ENCODE measurements at regions not wholly inside any gene's neighbourhood (a gene's known extent, or its start where the extent isn't known, plus 50 kb on each side); places are given as distances from the start of the nearest gene placed in this dataset.

DNA sequence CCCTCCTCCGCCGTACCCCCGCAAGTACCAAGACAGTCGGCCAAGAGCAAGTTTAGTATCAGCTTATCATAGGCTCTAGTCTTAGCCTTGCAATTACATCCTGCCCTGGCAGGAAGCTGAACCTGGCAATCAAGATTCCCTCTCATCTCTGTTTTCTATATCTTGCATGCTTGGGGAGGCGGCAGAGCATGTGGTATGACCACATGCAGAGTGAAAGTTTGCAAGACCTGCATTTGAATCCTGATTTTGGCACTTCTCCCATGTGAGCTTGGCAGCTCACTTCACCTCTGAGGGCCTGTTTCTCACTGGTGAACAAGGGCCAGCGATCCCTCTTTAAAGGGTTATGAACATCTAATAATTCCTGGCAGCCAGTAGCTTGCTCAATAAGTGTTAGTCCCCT lies 106.1 kb upstream of the FRMD4B start:
- ChIA-PET CTCF (interaction anchor here (1.6 kb wide), 1 partner anchor 9 kb away, joined by 6 read pairs; no protein-coding TSS in a partner anchor), POLR2A (no interaction called here)
- no peak for ATAC-seq
- no peak overlapping the region for H3K4me2 ChIP-seq
- WGBS (ENCODE audit: missing lambda C conversion rate), result 63% methylated on average over 6 of the region's 6 CpGs
- TF ChIP-seq RARB (CRISPR knock-in tag; IDR thresholded peaks at IDR 0.05) (no peak), PHF8 (IDR thresholded peaks at IDR 0.05; ENCODE audit: borderline replicate concordance, low read depth) (no peak), EP300 (IDR thresholded peaks at IDR 0.05) (no peak), NFE2L2 (conservative IDR thresholded peaks at IDR 0.05; ENCODE audit: low read length) (no peak), EHF (CRISPR knock-in tag; IDR thresholded peaks at IDR 0.05) (no peak), FOSL2 (IDR thresholded peaks at IDR 0.05) (no peak), FOSL2 (CRISPR knock-in tag; IDR thresholded peaks at IDR 0.05) (no peak)
- TF ChIP-seq, protein P1, sequence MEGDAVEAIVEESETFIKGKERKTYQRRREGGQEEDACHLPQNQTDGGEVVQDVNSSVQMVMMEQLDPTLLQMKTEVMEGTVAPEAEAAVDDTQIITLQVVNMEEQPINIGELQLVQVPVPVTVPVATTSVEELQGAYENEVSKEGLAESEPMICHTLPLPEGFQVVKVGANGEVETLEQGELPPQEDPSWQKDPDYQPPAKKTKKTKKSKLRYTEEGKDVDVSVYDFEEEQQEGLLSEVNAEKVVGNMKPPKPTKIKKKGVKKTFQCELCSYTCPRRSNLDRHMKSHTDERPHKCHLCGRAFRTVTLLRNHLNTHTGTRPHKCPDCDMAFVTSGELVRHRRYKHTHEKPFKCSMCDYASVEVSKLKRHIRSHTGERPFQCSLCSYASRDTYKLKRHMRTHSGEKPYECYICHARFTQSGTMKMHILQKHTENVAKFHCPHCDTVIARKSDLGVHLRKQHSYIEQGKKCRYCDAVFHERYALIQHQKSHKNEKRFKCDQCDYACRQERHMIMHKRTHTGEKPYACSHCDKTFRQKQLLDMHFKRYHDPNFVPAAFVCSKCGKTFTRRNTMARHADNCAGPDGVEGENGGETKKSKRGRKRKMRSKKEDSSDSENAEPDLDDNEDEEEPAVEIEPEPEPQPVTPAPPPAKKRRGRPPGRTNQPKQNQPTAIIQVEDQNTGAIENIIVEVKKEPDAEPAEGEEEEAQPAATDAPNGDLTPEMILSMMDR (IDR thresholded peaks at IDR 0.05), result no peak
- TF ChIP-seq, protein P2, sequence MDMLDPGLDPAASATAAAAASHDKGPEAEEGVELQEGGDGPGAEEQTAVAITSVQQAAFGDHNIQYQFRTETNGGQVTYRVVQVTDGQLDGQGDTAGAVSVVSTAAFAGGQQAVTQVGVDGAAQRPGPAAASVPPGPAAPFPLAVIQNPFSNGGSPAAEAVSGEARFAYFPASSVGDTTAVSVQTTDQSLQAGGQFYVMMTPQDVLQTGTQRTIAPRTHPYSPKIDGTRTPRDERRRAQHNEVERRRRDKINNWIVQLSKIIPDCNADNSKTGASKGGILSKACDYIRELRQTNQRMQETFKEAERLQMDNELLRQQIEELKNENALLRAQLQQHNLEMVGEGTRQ (IDR thresholded peaks at IDR 0.05), result no peak
- TF ChIP-seq, protein P3, sequence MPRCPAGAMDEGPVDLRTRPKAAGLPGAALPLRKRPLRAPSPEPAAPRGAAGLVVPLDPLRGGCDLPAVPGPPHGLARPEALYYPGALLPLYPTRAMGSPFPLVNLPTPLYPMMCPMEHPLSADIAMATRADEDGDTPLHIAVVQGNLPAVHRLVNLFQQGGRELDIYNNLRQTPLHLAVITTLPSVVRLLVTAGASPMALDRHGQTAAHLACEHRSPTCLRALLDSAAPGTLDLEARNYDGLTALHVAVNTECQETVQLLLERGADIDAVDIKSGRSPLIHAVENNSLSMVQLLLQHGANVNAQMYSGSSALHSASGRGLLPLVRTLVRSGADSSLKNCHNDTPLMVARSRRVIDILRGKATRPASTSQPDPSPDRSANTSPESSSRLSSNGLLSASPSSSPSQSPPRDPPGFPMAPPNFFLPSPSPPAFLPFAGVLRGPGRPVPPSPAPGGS (IDR thresholded peaks at IDR 0.05), result no peak
- TF ChIP-seq, protein P4, sequence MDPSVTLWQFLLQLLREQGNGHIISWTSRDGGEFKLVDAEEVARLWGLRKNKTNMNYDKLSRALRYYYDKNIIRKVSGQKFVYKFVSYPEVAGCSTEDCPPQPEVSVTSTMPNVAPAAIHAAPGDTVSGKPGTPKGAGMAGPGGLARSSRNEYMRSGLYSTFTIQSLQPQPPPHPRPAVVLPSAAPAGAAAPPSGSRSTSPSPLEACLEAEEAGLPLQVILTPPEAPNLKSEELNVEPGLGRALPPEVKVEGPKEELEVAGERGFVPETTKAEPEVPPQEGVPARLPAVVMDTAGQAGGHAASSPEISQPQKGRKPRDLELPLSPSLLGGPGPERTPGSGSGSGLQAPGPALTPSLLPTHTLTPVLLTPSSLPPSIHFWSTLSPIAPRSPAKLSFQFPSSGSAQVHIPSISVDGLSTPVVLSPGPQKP (IDR thresholded peaks at IDR 0.05; ENCODE audit: low read depth, low read length), result no peak
- no peak overlapping the region for H3K4me3 ChIP-seq
- no peak overlapping the region for H3K27ac ChIP-seq
- H3K9me3 ChIP-seq, result no peaks in the 10 kb centered on the region
- no peaks in the 10 kb centered on the region for H3K4me1 ChIP-seq
- DNase-seq (ENCODE audit: low read depth in 1 of 2, low spot score in 1 of 2), result no peak
- no peak for FAIRE-seq

DNA sequence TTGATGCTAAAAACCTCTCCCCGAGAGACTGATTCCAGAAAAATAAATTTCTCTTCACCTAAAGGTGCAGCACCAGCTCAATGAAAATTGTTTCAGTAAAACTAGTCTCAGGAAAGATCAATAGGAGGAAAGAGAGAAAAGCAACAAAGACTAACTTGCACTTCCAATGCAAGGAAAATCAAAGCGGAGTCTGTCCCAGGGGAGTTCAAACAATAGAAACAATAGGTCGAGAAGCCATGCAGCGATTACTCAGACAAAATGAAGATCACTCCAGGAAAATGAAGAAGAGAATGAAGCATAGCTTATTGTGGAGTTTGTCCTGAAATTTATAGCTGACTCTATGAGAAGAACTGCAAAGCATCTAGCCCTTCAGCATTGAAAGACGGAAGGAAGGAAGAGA lies 105.1 kb upstream of the FRMD4B start:
- H3K4me2 ChIP-seq, result no peak overlapping the region
- no peak overlapping the region for H3K4me3 ChIP-seq
- no peak for ATAC-seq
- FAIRE-seq, result no peak
- H3K27ac ChIP-seq, result no peak overlapping the region
- DNase-seq (ENCODE audit: low read depth in 1 of 2, low spot score in 1 of 2), result no peak
- ChIA-PET POLR2A (no interaction called here), CTCF (no interaction called here)
- H3K4me1 ChIP-seq, result no peaks in the 10 kb centered on the region
- TF ChIP-seq, protein P3 (IDR thresholded peaks at IDR 0.05), result no peak
- TF ChIP-seq KDM1A (IDR thresholded peaks at IDR 0.05; ENCODE audit: low read depth), result no peak
- TF ChIP-seq, protein P5, sequence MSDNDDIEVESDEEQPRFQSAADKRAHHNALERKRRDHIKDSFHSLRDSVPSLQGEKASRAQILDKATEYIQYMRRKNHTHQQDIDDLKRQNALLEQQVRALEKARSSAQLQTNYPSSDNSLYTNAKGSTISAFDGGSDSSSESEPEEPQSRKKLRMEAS (IDR thresholded peaks at IDR 0.05), result no peak
- 56% methylated on average over 5 of the region's 5 CpGs for WGBS (ENCODE audit: missing lambda C conversion rate)
- H3K9me3 ChIP-seq, result no peaks in the 10 kb centered on the region

DNA sequence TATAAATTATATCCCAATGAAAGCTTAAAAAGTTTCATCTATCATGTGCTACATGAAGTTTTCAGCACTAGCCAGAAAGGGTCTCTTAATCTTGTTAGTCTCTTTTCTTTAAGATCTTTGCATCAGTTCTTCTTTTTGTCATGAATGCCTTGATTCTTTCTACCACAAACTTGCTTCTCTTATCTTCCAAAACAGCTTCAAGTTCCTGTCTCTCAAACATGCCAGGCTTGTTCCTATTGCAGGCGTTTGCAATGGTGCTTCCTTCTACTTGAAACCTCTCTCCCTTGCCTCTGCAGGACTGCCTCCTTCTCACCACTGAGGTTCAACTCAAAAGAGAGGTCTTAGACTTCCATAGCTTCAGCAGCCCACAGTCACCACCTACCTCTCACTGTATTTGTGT lies 104.3 kb upstream of the FRMD4B start:
- 5% methylated on average over 1 of the region's 1 CpG for WGBS (ENCODE audit: missing lambda C conversion rate)
- ATAC-seq, result no peak
- FAIRE-seq, result no peak
- H3K4me3 ChIP-seq, result no peak overlapping the region
- no peak for DNase-seq (ENCODE audit: low read depth in 1 of 2, low spot score in 1 of 2)
- no peaks in the 10 kb centered on the region for H3K4me1 ChIP-seq
- CTCF ChIA-PET, result no interaction called here
- POLR2A ChIA-PET, result no interaction called here
- H3K27ac ChIP-seq, result no peak overlapping the region
- no peak overlapping the region for H3K4me2 ChIP-seq
- no peaks in the 10 kb centered on the region for H3K9me3 ChIP-seq
- TF ChIP-seq EHMT2 (IDR thresholded peaks at IDR 0.05; ENCODE audit: low read depth) (no peak), RAD21 (conservative IDR thresholded peaks at IDR 0.05 in 1 of 2, IDR thresholded peaks at IDR 0.05 in 1 of 2) (no peak), HOXA7 (CRISPR knock-in tag; IDR thresholded peaks at IDR 0.05) (no peak), RCOR1 (IDR thresholded peaks at IDR 0.05; ENCODE audit: low read depth, low read length) (no peak), MYC (IDR thresholded peaks at IDR 0.05; ENCODE audit: borderline replicate concordance, low read length) (no peak), NR3C1 (IDR thresholded peaks at IDR 0.05) (no peak), KDM1A (IDR thresholded peaks at IDR 0.05; ENCODE audit: low read depth) (no peak), CHD4 (IDR thresholded peaks at IDR 0.05; ENCODE audit: borderline replicate concordance) (no peak), HOXB13 (CRISPR knock-in tag; IDR thresholded peaks at IDR 0.05; ENCODE audit: low read depth) (no peak), RNF2 (IDR thresholded peaks at IDR 0.05; ENCODE audit: borderline replicate concordance, low read depth) (no peak), TFCP2L1 (CRISPR knock-in tag; IDR thresholded peaks at IDR 0.05) (no peak), KDM5A (IDR thresholded peaks at IDR 0.05) (no peak), CBX8 (IDR thresholded peaks at IDR 0.05) (no peak)
- TF ChIP-seq, protein P2 (IDR thresholded peaks at IDR 0.05), result no peak
- TF ChIP-seq, protein P4 (IDR thresholded peaks at IDR 0.05; ENCODE audit: low read depth, low read length), result no peak
